Muscle layer of duodenum (tissue), 2 donors: ENCODE measurements at regions not wholly inside any gene's neighbourhood (a gene's known extent, or its start where the extent isn't known, plus 50 kb on each side); places are given as distances from the start of the nearest gene placed in this dataset.

Experiments used
- H3K27ac ChIP-seq: one replicate; pipeline ENCODE4 v1.7.0; 2013; ENCODE audit warnings: mild to moderate bottlenecking, low read length
- H3K27me3 ChIP-seq: one replicate; pipeline ENCODE4 v1.7.0; 2013; ENCODE audit warnings: low read depth, mild to moderate bottlenecking, control low read depth, low read length
- H3K36me3 ChIP-seq, 2 donors: one replicate each; pipeline ENCODE4 v1.7.0; 2013; ENCODE audit warnings: low read length in 2 of 2, control low read depth in 1 of 2, mild to moderate bottlenecking in 1 of 2; ENCODE audit not compliant: insufficient read depth in 2 of 2, control insufficient read depth in 1 of 2
- H3K4me1 ChIP-seq, 2 donors: one replicate each; pipeline ENCODE4 v1.7.0; 2013; ENCODE audit warnings: low read length in 2 of 2, mild to moderate bottlenecking in 2 of 2, control low read depth in 1 of 2, moderate library complexity in 1 of 2; ENCODE audit not compliant: insufficient read depth in 2 of 2, control insufficient read depth in 1 of 2
- H3K4me3 ChIP-seq, 2 donors: one replicate each; pipeline ENCODE4 v1.7.0; 2013; ENCODE audit warnings: low read length in 2 of 2, low read depth in 1 of 2, mild to moderate bottlenecking in 1 of 2
- H3K9me3 ChIP-seq, 2 donors: one replicate each; pipeline ENCODE4 v1.7.0; 2013; ENCODE audit warnings: low read length in 2 of 2, control low read depth in 1 of 2, mild to moderate bottlenecking in 1 of 2; ENCODE audit not compliant: control insufficient read depth in 1 of 2
- donor health status: healthy.

GRCh38 chrX:20665481-20665880 lies 398.8 kb upstream of the RPS6KA3 start:
- no peak overlapping the region for H3K4me3 ChIP-seq
- no peak overlapping the region for H3K27ac ChIP-seq
- no peaks in the 10 kb centered on the region for H3K36me3 ChIP-seq
- no peaks in the 10 kb centered on the region for H3K9me3 ChIP-seq
- no peaks in the 10 kb centered on the region for H3K4me1 ChIP-seq
- no peaks in the 10 kb centered on the region for H3K27me3 ChIP-seq

GRCh38 chrX:20664774-20665173 lies 398.1 kb upstream of the RPS6KA3 start:
- Histone ChIP-seq H3K36me3 (no peaks in the 10 kb centered on the region), H3K4me3 (no peak overlapping the region), H3K4me1 (no peaks in the 10 kb centered on the region), H3K27me3 (no peaks in the 10 kb centered on the region), H3K9me3 (no peaks in the 10 kb centered on the region), H3K27ac (no peak overlapping the region)

GRCh38 chrX:20664131-20664530 lies 397.4 kb upstream of the RPS6KA3 start:
- no peak overlapping the region for H3K27ac ChIP-seq
- no peaks in the 10 kb centered on the region for H3K27me3 ChIP-seq
- H3K4me3 ChIP-seq = no peak overlapping the region
- no peaks in the 10 kb centered on the region for H3K9me3 ChIP-seq
- no peaks in the 10 kb centered on the region for H3K36me3 ChIP-seq
- H3K4me1 ChIP-seq = no peaks in the 10 kb centered on the region

GRCh38 chrX:20663336-20663735 lies 396.6 kb upstream of the RPS6KA3 start:
- Histone ChIP-seq H3K27me3 (no peaks in the 10 kb centered on the region), H3K4me1 (no peaks in the 10 kb centered on the region), H3K36me3 (no peaks in the 10 kb centered on the region), H3K9me3 (no peaks in the 10 kb centered on the region), H3K27ac (no peak overlapping the region), H3K4me3 (no peak overlapping the region)

GRCh38 chrX:20656721-20657120 lies 390.0 kb upstream of the RPS6KA3 start:
- Histone ChIP-seq H3K27me3 (no peaks in the 10 kb centered on the region), H3K4me1 (no peaks in the 10 kb centered on the region), H3K9me3 (no peaks in the 10 kb centered on the region), H3K4me3 (no peak overlapping the region), H3K36me3 (no peaks in the 10 kb centered on the region), H3K27ac (no peak overlapping the region)

- Histone ChIP-seq H3K4me1 (no peaks in the 10 kb centered on the region), H3K27me3 (no peaks in the 10 kb centered on the region), H3K4me3 (no peak overlapping the region), H3K36me3 (no peaks in the 10 kb centered on the region), H3K9me3 (no peaks in the 10 kb centered on the region), H3K27ac (no peak overlapping the region)
Measured at GRCh38 chrX:20654596-20655106, 387.9 kb upstream of the RPS6KA3 start.

GRCh38 chrX:20653070-20653469 lies 386.4 kb upstream of the RPS6KA3 start:
- Histone ChIP-seq H3K9me3 (no peaks in the 10 kb centered on the region), H3K27ac (no peak overlapping the region), H3K36me3 (no peaks in the 10 kb centered on the region), H3K27me3 (no peaks in the 10 kb centered on the region), H3K4me1 (no peaks in the 10 kb centered on the region), H3K4me3 (no peak overlapping the region)

GRCh38 chrX:20641954-20642353 lies 375.2 kb upstream of the RPS6KA3 start:
- Histone ChIP-seq H3K27ac (no peak overlapping the region), H3K36me3 (no peaks in the 10 kb centered on the region), H3K27me3 (no peaks in the 10 kb centered on the region), H3K9me3 (no peaks in the 10 kb centered on the region), H3K4me1 (no peaks in the 10 kb centered on the region), H3K4me3 (no peak overlapping the region)

GRCh38 chrX:20639115-20639514 lies 372.4 kb upstream of the RPS6KA3 start:
- no peaks in the 10 kb centered on the region for H3K4me1 ChIP-seq
- no peak overlapping the region for H3K4me3 ChIP-seq
- no peaks in the 10 kb centered on the region for H3K36me3 ChIP-seq
- no peaks in the 10 kb centered on the region for H3K9me3 ChIP-seq
- H3K27me3 ChIP-seq = no peaks in the 10 kb centered on the region
- H3K27ac ChIP-seq = no peak overlapping the region

- Histone ChIP-seq H3K4me3 (no peak overlapping the region), H3K36me3 (no peaks in the 10 kb centered on the region), H3K27ac (no peak overlapping the region), H3K9me3 (no peaks in the 10 kb centered on the region), H3K27me3 (no peaks in the 10 kb centered on the region), H3K4me1 (no peaks in the 10 kb centered on the region)
Measured at GRCh38 chrX:20637351-20637750, 370.6 kb upstream of the RPS6KA3 start.

- Histone ChIP-seq H3K4me3 (no peak overlapping the region), H3K9me3 (no peaks in the 10 kb centered on the region), H3K4me1 (no peaks in the 10 kb centered on the region), H3K36me3 (no peaks in the 10 kb centered on the region), H3K27me3 (no peaks in the 10 kb centered on the region), H3K27ac (no peak overlapping the region)
Measured at GRCh38 chrX:20633451-20633850, 366.7 kb upstream of the RPS6KA3 start.

- Histone ChIP-seq H3K9me3 (peaks cover 0 to 3% of the 10 kb centered on the region in 2 donors), H3K4me1 (no peaks in the 10 kb centered on the region), H3K27ac (no peak overlapping the region), H3K27me3 (no peaks in the 10 kb centered on the region), H3K36me3 (no peaks in the 10 kb centered on the region), H3K4me3 (no peak overlapping the region)
Measured at GRCh38 chrX:20623448-20623847, 356.7 kb upstream of the RPS6KA3 start.
